B cell (primary cell): ENCODE measurements at regions not wholly inside any gene's neighbourhood (a gene's known extent, or its start where the extent isn't known, plus 50 kb on each side); places are given as distances from the start of the nearest gene placed in this dataset.

Experiments
- ATAC-seq: fragments of 200-7000 bp; cut with Tn5 transposase; one replicate; pipeline ENCODE4 v1.10.0; 2021; ENCODE audit warnings: low read depth, mild to moderate bottlenecking, moderate number of reproducible peaks, moderate library complexity
- CTCF ChIA-PET: fragments of 350-600 bp; sonication (Branson Sonifier 250); formaldehyde crosslinking; loops from one replicate; lab custom pipeline; 2021; ENCODE audit warnings: antibody characterized with exemption, inconsistent platforms; lab: Charles Lee
- POLR2A ChIA-PET: fragments of 350-600 bp; sonication (Branson Sonifier 250); formaldehyde crosslinking; loops from one replicate; lab custom pipeline; 2021; ENCODE audit warnings: antibody characterized with exemption; lab: Charles Lee
- DNase-seq: peaks from one replicate; pipeline ENCODE4 v3.0.0; 2013
- H2AFZ ChIP-seq: 2 replicates; pipeline ENCODE4 v1.6.1; 2012; ENCODE audit warnings: mild to moderate bottlenecking, low read depth, low read length; ENCODE audit not compliant: insufficient read depth, poor library complexity, severe bottlenecking
- H3K27ac ChIP-seq, 2 donors: 1 replicate in 1 of 2; 2 replicates in 1 of 2; pipeline ENCODE4 v1.5.1; 2012 to 2013; ENCODE audit warnings: low read length in 2 of 2, mild to moderate bottlenecking in 2 of 2, moderate library complexity in 1 of 2
- H3K27me3 ChIP-seq, 4 experiments: fragments of 200-600 bp in 1 of 4; sonication (generic) in 1 of 4; replicated peaks in 1 of 4; 1 replicate in 2 of 4; 2 replicates in 2 of 4; pipeline versions ENCODE4 v1.6.1 to v1.7.0; 2013 to 2016; ENCODE audit warnings: low read length in 3 of 4, mild to moderate bottlenecking in 2 of 4, mixed read lengths in 1 of 4, moderate library complexity in 1 of 4; ENCODE audit not compliant: insufficient read depth in 4 of 4, control insufficient read depth in 3 of 4; ENCODE audit errors: control extremely low read depth in 1 of 4
- H3K36me3 ChIP-seq, 2 experiments: replicated peaks in 1 of 2; 1 replicate in 1 of 2; 2 replicates in 1 of 2; pipeline versions ENCODE4 v1.6.1 to v1.7.1; 2013; ENCODE audit warnings: low read length in 1 of 2; ENCODE audit not compliant: insufficient read depth in 2 of 2, control insufficient read depth in 1 of 2; ENCODE audit errors: control extremely low read depth in 1 of 2, extremely low read depth in 1 of 2
- H3K4me1 ChIP-seq, 2 donors: fragments of 200-600 bp in 1 of 2; sonication (generic) in 1 of 2; 1 replicate in 1 of 2; 2 replicates in 1 of 2; pipeline versions ENCODE4 v1.5.1 to v1.6.1; 2013 to 2017; ENCODE audit warnings: low read length in 2 of 2; ENCODE audit not compliant: control insufficient read depth in 2 of 2, insufficient read depth in 2 of 2
- H3K4me2 ChIP-seq: replicated peaks from 2 replicates; pipeline ENCODE3; 2012; ENCODE audit warnings: mild to moderate bottlenecking, low read depth, low read length; ENCODE audit not compliant: poor library complexity, severe bottlenecking
- H3K4me3 ChIP-seq, 5 experiments: fragments of 200-600 bp in 1 of 5; sonication (generic) in 1 of 5; 1 replicate in 3 of 5; 2 replicates in 2 of 5; pipeline versions ENCODE4 v1.5.1 to v1.7.0; 2011 to 2016; ENCODE audit warnings: low read length in 4 of 5, mild to moderate bottlenecking in 4 of 5, low read depth in 2 of 5, control low read depth in 1 of 5, moderate library complexity in 1 of 5; ENCODE audit not compliant: insufficient read depth in 1 of 5; ENCODE audit errors: control extremely low read depth in 1 of 5, extremely low read depth in 1 of 5
- H3K79me2 ChIP-seq: fragments of 200-600 bp; sonication (generic); one replicate; pipeline ENCODE4 v1.6.0; 2016; ENCODE audit warnings: low read length; ENCODE audit not compliant: control insufficient read depth, insufficient read depth
- H3K9ac ChIP-seq: fragments of 200-600 bp; sonication (generic); 2 replicates; pipeline ENCODE4 v1.6.1; 2017; ENCODE audit warnings: mild to moderate bottlenecking, low read length, moderate library complexity
- H3K9me3 ChIP-seq, 3 donors: one replicate each; pipeline versions ENCODE4 v1.6.1 to v1.7.1; 2013; ENCODE audit warnings: low read length in 2 of 3; ENCODE audit not compliant: control insufficient read depth in 2 of 3, insufficient read depth in 1 of 3; ENCODE audit errors: control extremely low read depth in 1 of 3
- H4K20me1 ChIP-seq: 2 replicates; pipeline ENCODE4 v1.6.0; 2012; ENCODE audit warnings: mild to moderate bottlenecking, low read length; ENCODE audit not compliant: insufficient read depth, control insufficient read depth, poor library complexity, severe bottlenecking
- H3K27ac Mint-ChIP-seq: one replicate; pipeline ENCODE4 v1.8.0; 2021; ENCODE audit warnings: mixed read lengths
- H3K27me3 Mint-ChIP-seq: one replicate; pipeline ENCODE4 v1.8.0; 2021; ENCODE audit warnings: mixed read lengths
- H3K4me1 Mint-ChIP-seq: one replicate; pipeline ENCODE4 v1.8.0; 2021; ENCODE audit warnings: mixed read lengths
- H3K4me3 Mint-ChIP-seq: one replicate; pipeline ENCODE4 v1.8.0; 2021; ENCODE audit warnings: mixed read lengths
- H3K9me3 Mint-ChIP-seq: one replicate; pipeline ENCODE4 v1.8.0; 2022; ENCODE audit warnings: mixed read lengths; ENCODE audit not compliant: insufficient read depth
- CTCF ChIP-seq: fragments of 200-600 bp; IDR thresholded peaks from one replicate; pipeline ENCODE4 v1.8.0; 2022; ENCODE audit warnings: antibody characterized with exemption, mild to moderate bottlenecking
- EZH2 ChIP-seq: IDR thresholded peaks from 2 replicates; pipeline ENCODE4 v1.6.1; 2012; ENCODE audit warnings: borderline replicate concordance, low read depth, mild to moderate bottlenecking, moderate library complexity, low read length; ENCODE audit not compliant: insufficient read depth, poor library complexity, severe bottlenecking
- WGBS: methylation state at CpG from one replicate; pipeline ENCODE4 v1.1.5; 2013; ENCODE audit warnings: missing lambda C conversion rate; ENCODE audit not compliant: insufficient coverage; 5-methylcytosine and 5-hydroxymethylcytosine counted together
- intact Hi-C: fragments of 100-400 bp; cut with micrococcal nuclease; formaldehyde crosslinking; loops from one replicate; pipeline ENCODE4 v1.10.0; 2022

GRCh38 chr7:18330548-18330947 is 165.0 kb upstream of the HDAC9 start:
- ChIA-PET CTCF (interaction anchor here (1.0 kb wide), 1 partner anchor 15 kb away, joined by 8 read pairs; no protein-coding TSS in a partner anchor), POLR2A (no interaction called here)
- Histone ChIP-seq H3K79me2 (peaks cover 87% of the 10 kb centered on the region), H3K9ac (peak overlapping the region; percentile 27), H2AFZ (peak overlapping the region; percentile 36), H3K9me3 (peaks cover 0 to 3% (median 2%) of the 10 kb centered on the region in 3 donors), H3K27me3 (no peaks in the 10 kb centered on the region), H4K20me1 (no peaks in the 10 kb centered on the region), H3K4me2 (peak overlapping the region; percentile 54), H3K4me1 (peaks cover 26 to 51% of the 10 kb centered on the region in 2 donors), H3K36me3 (peaks cover 0 to 3% of the 10 kb centered on the region in 2 experiments), H3K27ac (peak overlapping the region; percentile 60 to 82), H3K4me3 (peak overlapping the region in 2 of 5 experiments; percentile 12 to 21)
- peak; percentile 27 for DNase-seq
- Mint-ChIP-seq H3K4me1 (peaks cover 54% of the 10 kb centered on the region), H3K9me3 (no peaks in the 10 kb centered on the region), H3K4me3 (peak overlapping the region; percentile 38), H3K27ac (peak overlapping the region; percentile 78), H3K27me3 (no peaks in the 10 kb centered on the region)
- peak; percentile 47 for ATAC-seq
- TF ChIP-seq CTCF = no peak
- no peak for TF ChIP-seq EZH2
- intact Hi-C loops = loop anchor here (2.0 kb wide), 1 partner anchor 16 kb away; no protein-coding TSS in a partner anchor

GRCh38 chr7:18336626-18337025 is 158.9 kb upstream of the HDAC9 start:
- no CpG with 5 or more reads among the region's 2 CpGs for WGBS
- DNase-seq = no peak
- Histone ChIP-seq H2AFZ (no peak overlapping the region), H3K27ac (peak overlapping the region; percentile 8 to 63), H3K9ac (no peak overlapping the region), H3K9me3 (peaks cover 0 to 13% (median 5%) of the 10 kb centered on the region in 3 donors), H3K27me3 (no peaks in the 10 kb centered on the region), H3K4me3 (peak overlapping the region in 2 of 5 experiments; percentile 21 to 27), H3K79me2 (peaks cover 85% of the 10 kb centered on the region), H3K4me2 (peak overlapping the region; percentile 69), H4K20me1 (no peaks in the 10 kb centered on the region), H3K36me3 (peaks cover 0 to 4% of the 10 kb centered on the region in 2 experiments), H3K4me1 (peaks cover 33 to 65% of the 10 kb centered on the region in 2 donors)
- peaks cover 4% of the 10 kb centered on the region for H3K9me3 Mint-ChIP-seq
- no peak overlapping the region for H3K27ac Mint-ChIP-seq
- H3K4me3 Mint-ChIP-seq = no peak overlapping the region
- intact Hi-C loops = loop anchor here (5.0 kb wide), 1 partner anchor 44 kb away; no protein-coding TSS in a partner anchor
- no peak for ATAC-seq
- TF ChIP-seq EZH2 (no peak), CTCF (no peak)
- ChIA-PET CTCF (interaction anchor here (1.0 to 1.4 kb wide), 2 partner anchors 16 to 655 kb away, joined by 3 to 4 read pairs; no protein-coding TSS in a partner anchor), POLR2A (no interaction called here)
- no peaks in the 10 kb centered on the region for H3K27me3 Mint-ChIP-seq
- H3K4me1 Mint-ChIP-seq = peaks cover 67% of the 10 kb centered on the region
